Liver (tissue), 8 donors: ENCODE measurements at regions not wholly inside any gene's neighbourhood (a gene's known extent, or its start where the extent isn't known, plus 50 kb on each side); places are given as distances from the start of the nearest gene placed in this dataset.

Source experiments
- DNase-seq: peaks from one replicate; pipeline ENCODE4 v3.0.0-alpha.2; 2017; ENCODE audit warnings: low spot score
- H3K27ac ChIP-seq, 2 donors: one replicate each; pipeline ENCODE4 v1.7.0; 2013; ENCODE audit warnings: inconsistent platforms in 2 of 2, low read length in 2 of 2, control low read depth in 1 of 2, low read depth in 1 of 2, mild to moderate bottlenecking in 1 of 2
- H3K27me3 ChIP-seq, 4 donors: one replicate each; pipeline versions ENCODE4 v1.6.1 to v1.7.0; 2013; ENCODE audit warnings: low read length in 3 of 4, inconsistent platforms in 1 of 4, mild to moderate bottlenecking in 1 of 4, moderate library complexity in 1 of 4; ENCODE audit not compliant: control insufficient read depth in 4 of 4, insufficient read depth in 4 of 4
- H3K36me3 ChIP-seq, 4 donors: one replicate each; pipeline versions ENCODE4 v1.6.1 to v1.7.0; 2013; ENCODE audit warnings: low read length in 3 of 4, mild to moderate bottlenecking in 3 of 4, low read depth in 1 of 4, moderate library complexity in 1 of 4; ENCODE audit not compliant: control insufficient read depth in 4 of 4, insufficient read depth in 3 of 4
- H3K4me1 ChIP-seq, 4 donors: one replicate each; pipeline versions ENCODE4 v1.6.1 to v1.7.0; 2013; ENCODE audit warnings: low read length in 3 of 4, mild to moderate bottlenecking in 3 of 4, moderate library complexity in 1 of 4; ENCODE audit not compliant: control insufficient read depth in 4 of 4, insufficient read depth in 4 of 4
- H3K4me3 ChIP-seq, 3 donors: one replicate each; pipeline versions ENCODE4 v1.6.1 to v1.7.0; 2013; ENCODE audit warnings: low read length in 3 of 3, control low read depth in 1 of 3, low read depth in 1 of 3, mild to moderate bottlenecking in 1 of 3
- H3K9ac ChIP-seq, 2 donors: one replicate each; pipeline ENCODE4 v1.7.0; 2013; ENCODE audit warnings: low read length in 2 of 2, mild to moderate bottlenecking in 2 of 2, moderate library complexity in 2 of 2, control low read depth in 1 of 2, low read depth in 1 of 2
- H3K9me3 ChIP-seq, 4 donors: one replicate each; pipeline versions ENCODE4 v1.6.1 to v1.7.0; 2013; ENCODE audit warnings: low read length in 3 of 4; ENCODE audit not compliant: control insufficient read depth in 4 of 4
- FOXA1 ChIP-seq: IDR thresholded peaks from 2 replicates; pipeline ENCODE4 v1.6.1; 2016; ENCODE audit warnings: antibody characterized with exemption
- FOXA2 ChIP-seq: IDR thresholded peaks from 2 replicates; pipeline ENCODE4 v1.6.1; 2016; ENCODE audit warnings: antibody characterized with exemption
- GABPA ChIP-seq, 2 donors: IDR thresholded peaks in 1 of 2; conservative IDR thresholded peaks in 1 of 2; 2 replicates each; pipeline ENCODE4 v1.6.1; 2016; ENCODE audit warnings: antibody characterized with exemption in 2 of 2, mild to moderate bottlenecking in 1 of 2, moderate library complexity in 1 of 2
- HNF4G ChIP-seq: IDR thresholded peaks from 2 replicates; pipeline ENCODE4 v1.6.1; 2016; ENCODE audit warnings: antibody characterized with exemption
- JUND ChIP-seq, 2 donors: IDR thresholded peaks; 2 replicates each; pipeline ENCODE4 v1.6.1; 2016; ENCODE audit warnings: antibody characterized with exemption in 2 of 2
- RAD21 ChIP-seq, 2 donors: IDR thresholded peaks; 2 replicates each; pipeline ENCODE4 v1.6.1; 2016; ENCODE audit warnings: antibody characterized with exemption in 2 of 2, mild to moderate bottlenecking in 2 of 2
- RXRA ChIP-seq, 2 donors: IDR thresholded peaks; 2 replicates each; pipeline ENCODE4 v1.6.1; 2017 to 2018; ENCODE audit warnings: antibody characterized with exemption in 2 of 2, mild to moderate bottlenecking in 1 of 2
- SP1 ChIP-seq: IDR thresholded peaks from 2 replicates; pipeline ENCODE4 v1.6.1; 2018; ENCODE audit warnings: antibody characterized with exemption, mild to moderate bottlenecking
- TAF1 ChIP-seq: conservative IDR thresholded peaks from 2 replicates; pipeline ENCODE4 v1.6.1; 2016; ENCODE audit warnings: antibody characterized with exemption, mild to moderate bottlenecking
- YY1 ChIP-seq: IDR thresholded peaks from 2 replicates; pipeline ENCODE4 v1.6.1; 2016; ENCODE audit warnings: antibody characterized with exemption, mild to moderate bottlenecking
- WGBS: extraction: QIAGEN DNeasy Blood & Tissue Kit; methylation state at CpG from one replicate; pipeline ENCODE4 v1.1.7; 2013; 5-methylcytosine and 5-hydroxymethylcytosine counted together
- TF ChIP-seq, protein P1 (sequence below): IDR thresholded peaks from 2 replicates; pipeline ENCODE4 v1.6.1; 2016; ENCODE audit warnings: antibody characterized with exemption, mild to moderate bottlenecking
- TF ChIP-seq, protein P2 (sequence below): IDR thresholded peaks from 2 replicates; pipeline ENCODE4 v1.6.1; 2016; ENCODE audit warnings: antibody characterized with exemption
- TF ChIP-seq, protein P3 (sequence below): IDR thresholded peaks from 2 replicates; pipeline ENCODE4 v1.6.1; 2016; ENCODE audit warnings: antibody characterized with exemption
- TF ChIP-seq, protein P4 (sequence below): fragments of 150-350 bp; IDR thresholded peaks from 2 replicates; pipeline ENCODE4 v1.5.1; 2017; ENCODE audit warnings: improper control_type of control experiment, low read depth, low read length; ENCODE audit not compliant: missing input control
- TF ChIP-seq, protein P5 (sequence below): IDR thresholded peaks from 2 replicates; pipeline ENCODE4 v1.6.1; 2016; ENCODE audit warnings: antibody characterized with exemption
- donor health status: healthy.
- donor health status: healthy.
- donor health status: healthy.
- donor health status: healthy.
- donor health status: healthy.

DNA sequence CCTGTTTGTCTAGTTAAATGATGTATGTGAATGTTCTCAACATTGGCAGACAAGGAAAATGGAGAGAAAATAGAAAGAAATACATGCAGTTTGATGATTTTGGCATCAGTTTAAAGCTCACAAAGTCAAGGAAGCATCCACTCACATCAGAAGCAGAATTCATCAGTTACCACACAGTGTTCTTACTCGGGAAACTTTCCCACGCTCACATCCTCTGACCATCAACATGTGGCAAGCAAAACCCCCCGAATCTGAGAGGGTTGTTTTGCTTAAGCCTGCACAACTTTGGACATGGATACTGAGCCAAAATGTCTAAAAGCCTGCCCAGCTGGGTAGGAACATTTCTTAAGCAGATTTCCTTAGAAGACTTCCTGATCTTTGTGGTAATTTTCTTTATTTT lies 407.6 kb downstream of the ANKRD50 start:
- H3K9ac ChIP-seq, result no peak overlapping the region
- H3K4me3 ChIP-seq, result no peak overlapping the region
- H3K4me1 ChIP-seq, result no peaks in the 10 kb centered on the region
- no peak for DNase-seq
- peaks cover 0 to 2% (median 0%) of the 10 kb centered on the region in 4 donors for H3K27me3 ChIP-seq
- H3K36me3 ChIP-seq, result no peaks in the 10 kb centered on the region
- TF ChIP-seq YY1 (no peak), JUND (IDR thresholded peaks at IDR 0.05) (no peak)
- TF ChIP-seq, protein P1, sequence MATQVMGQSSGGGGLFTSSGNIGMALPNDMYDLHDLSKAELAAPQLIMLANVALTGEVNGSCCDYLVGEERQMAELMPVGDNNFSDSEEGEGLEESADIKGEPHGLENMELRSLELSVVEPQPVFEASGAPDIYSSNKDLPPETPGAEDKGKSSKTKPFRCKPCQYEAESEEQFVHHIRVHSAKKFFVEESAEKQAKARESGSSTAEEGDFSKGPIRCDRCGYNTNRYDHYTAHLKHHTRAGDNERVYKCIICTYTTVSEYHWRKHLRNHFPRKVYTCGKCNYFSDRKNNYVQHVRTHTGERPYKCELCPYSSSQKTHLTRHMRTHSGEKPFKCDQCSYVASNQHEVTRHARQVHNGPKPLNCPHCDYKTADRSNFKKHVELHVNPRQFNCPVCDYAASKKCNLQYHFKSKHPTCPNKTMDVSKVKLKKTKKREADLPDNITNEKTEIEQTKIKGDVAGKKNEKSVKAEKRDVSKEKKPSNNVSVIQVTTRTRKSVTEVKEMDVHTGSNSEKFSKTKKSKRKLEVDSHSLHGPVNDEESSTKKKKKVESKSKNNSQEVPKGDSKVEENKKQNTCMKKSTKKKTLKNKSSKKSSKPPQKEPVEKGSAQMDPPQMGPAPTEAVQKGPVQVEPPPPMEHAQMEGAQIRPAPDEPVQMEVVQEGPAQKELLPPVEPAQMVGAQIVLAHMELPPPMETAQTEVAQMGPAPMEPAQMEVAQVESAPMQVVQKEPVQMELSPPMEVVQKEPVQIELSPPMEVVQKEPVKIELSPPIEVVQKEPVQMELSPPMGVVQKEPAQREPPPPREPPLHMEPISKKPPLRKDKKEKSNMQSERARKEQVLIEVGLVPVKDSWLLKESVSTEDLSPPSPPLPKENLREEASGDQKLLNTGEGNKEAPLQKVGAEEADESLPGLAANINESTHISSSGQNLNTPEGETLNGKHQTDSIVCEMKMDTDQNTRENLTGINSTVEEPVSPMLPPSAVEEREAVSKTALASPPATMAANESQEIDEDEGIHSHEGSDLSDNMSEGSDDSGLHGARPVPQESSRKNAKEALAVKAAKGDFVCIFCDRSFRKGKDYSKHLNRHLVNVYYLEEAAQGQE, result no peak
- no peak overlapping the region for H3K27ac ChIP-seq
- 75% methylated on average over 3 of the region's 3 CpGs for WGBS
- no peaks in the 10 kb centered on the region for H3K9me3 ChIP-seq

DNA sequence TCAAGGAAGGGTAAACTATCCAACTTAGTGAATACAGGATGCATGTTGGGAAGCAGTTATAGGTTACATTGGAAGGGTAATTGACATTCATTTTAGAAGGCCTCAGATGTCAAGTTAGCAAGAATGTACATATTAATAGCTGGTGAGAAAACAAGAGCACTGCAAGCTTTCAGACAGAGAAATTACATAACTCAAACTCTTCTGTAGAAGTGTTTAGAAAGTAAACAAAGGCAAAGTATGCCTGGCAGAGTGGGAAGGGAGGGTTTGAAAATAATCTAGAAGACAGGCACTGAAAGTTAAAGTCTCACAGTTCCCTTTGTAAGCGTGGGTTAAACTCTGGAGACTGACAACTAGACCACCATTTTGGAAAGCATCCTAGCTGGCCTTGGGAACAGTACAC lies 406.2 kb downstream of the ANKRD50 start:
- 54% methylated on average over 1 of the region's 1 CpG for WGBS
- no peak for TF ChIP-seq TAF1
- no peak for TF ChIP-seq YY1
- no peak for TF ChIP-seq GABPA (IDR thresholded peaks at IDR 0.05 in 1 of 2, conservative IDR thresholded peaks at IDR 0.05 in 1 of 2)
- TF ChIP-seq, protein P2, sequence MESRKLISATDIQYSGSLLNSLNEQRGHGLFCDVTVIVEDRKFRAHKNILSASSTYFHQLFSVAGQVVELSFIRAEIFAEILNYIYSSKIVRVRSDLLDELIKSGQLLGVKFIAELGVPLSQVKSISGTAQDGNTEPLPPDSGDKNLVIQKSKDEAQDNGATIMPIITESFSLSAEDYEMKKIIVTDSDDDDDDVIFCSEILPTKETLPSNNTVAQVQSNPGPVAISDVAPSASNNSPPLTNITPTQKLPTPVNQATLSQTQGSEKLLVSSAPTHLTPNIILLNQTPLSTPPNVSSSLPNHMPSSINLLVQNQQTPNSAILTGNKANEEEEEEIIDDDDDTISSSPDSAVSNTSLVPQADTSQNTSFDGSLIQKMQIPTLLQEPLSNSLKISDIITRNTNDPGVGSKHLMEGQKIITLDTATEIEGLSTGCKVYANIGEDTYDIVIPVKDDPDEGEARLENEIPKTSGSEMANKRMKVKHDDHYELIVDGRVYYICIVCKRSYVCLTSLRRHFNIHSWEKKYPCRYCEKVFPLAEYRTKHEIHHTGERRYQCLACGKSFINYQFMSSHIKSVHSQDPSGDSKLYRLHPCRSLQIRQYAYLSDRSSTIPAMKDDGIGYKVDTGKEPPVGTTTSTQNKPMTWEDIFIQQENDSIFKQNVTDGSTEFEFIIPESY, result no peak
- TF ChIP-seq, protein P3, sequence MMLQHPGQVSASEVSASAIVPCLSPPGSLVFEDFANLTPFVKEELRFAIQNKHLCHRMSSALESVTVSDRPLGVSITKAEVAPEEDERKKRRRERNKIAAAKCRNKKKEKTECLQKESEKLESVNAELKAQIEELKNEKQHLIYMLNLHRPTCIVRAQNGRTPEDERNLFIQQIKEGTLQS, result no peak
- TF ChIP-seq SP1, result no peak
- no peak for TF ChIP-seq FOXA1
- TF ChIP-seq RXRA (IDR thresholded peaks at IDR 0.05), result no peak
- TF ChIP-seq FOXA2, result no peak
- TF ChIP-seq HNF4G, result no peak
- no peak for TF ChIP-seq RAD21 (IDR thresholded peaks at IDR 0.05)
- TF ChIP-seq, protein P4, sequence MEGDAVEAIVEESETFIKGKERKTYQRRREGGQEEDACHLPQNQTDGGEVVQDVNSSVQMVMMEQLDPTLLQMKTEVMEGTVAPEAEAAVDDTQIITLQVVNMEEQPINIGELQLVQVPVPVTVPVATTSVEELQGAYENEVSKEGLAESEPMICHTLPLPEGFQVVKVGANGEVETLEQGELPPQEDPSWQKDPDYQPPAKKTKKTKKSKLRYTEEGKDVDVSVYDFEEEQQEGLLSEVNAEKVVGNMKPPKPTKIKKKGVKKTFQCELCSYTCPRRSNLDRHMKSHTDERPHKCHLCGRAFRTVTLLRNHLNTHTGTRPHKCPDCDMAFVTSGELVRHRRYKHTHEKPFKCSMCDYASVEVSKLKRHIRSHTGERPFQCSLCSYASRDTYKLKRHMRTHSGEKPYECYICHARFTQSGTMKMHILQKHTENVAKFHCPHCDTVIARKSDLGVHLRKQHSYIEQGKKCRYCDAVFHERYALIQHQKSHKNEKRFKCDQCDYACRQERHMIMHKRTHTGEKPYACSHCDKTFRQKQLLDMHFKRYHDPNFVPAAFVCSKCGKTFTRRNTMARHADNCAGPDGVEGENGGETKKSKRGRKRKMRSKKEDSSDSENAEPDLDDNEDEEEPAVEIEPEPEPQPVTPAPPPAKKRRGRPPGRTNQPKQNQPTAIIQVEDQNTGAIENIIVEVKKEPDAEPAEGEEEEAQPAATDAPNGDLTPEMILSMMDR, result no peak
- TF ChIP-seq, protein P5, sequence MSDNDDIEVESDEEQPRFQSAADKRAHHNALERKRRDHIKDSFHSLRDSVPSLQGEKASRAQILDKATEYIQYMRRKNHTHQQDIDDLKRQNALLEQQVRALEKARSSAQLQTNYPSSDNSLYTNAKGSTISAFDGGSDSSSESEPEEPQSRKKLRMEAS, result no peak
- H3K36me3 ChIP-seq, result no peaks in the 10 kb centered on the region
- no peak for DNase-seq
- H3K27ac ChIP-seq, result no peak overlapping the region
- H3K4me1 ChIP-seq, result no peaks in the 10 kb centered on the region
- no peaks in the 10 kb centered on the region for H3K9me3 ChIP-seq
- H3K27me3 ChIP-seq, result peaks cover 0 to 2% (median 0%) of the 10 kb centered on the region in 4 donors
- no peak overlapping the region for H3K4me3 ChIP-seq
- no peak overlapping the region for H3K9ac ChIP-seq
